H1 (cell line): ENCODE measurements at regions not wholly inside any gene's neighbourhood (a gene's known extent, or its start where the extent isn't known, plus 50 kb on each side); places are given as distances from the start of the nearest gene placed in this dataset.

Experiments
- CTCF ChIA-PET: fragments of 300-600 bp; sonication (Branson Sonifier 250); formaldehyde crosslinking; loops from one replicate; lab custom pipeline; 2021; ENCODE audit not compliant: partially characterized antibody; lab: Charles Lee
- POLR2A ChIA-PET: fragments of 300-600 bp; sonication (Branson Sonifier 250); formaldehyde crosslinking; loops from one replicate; lab custom pipeline; 2021; ENCODE audit warnings: inconsistent platforms; ENCODE audit not compliant: partially characterized antibody; lab: Charles Lee
- DNase-seq, 2 experiments: peaks; one replicate each; pipeline versions ENCODE4 v3.0.0 to v3.0.0-alpha.2; 2010 to 2022; ENCODE audit warnings: low spot score in 2 of 2, low read depth in 1 of 2, mixed read lengths in 1 of 2
- FAIRE-seq: peaks from 2 replicates; lab custom pipeline; 2011; peaks lifted over from hg19 to GRCh38; lab: Jason Lieb, UNC
- H2AFZ ChIP-seq: 2 replicates; pipeline ENCODE4 v1.8.1; 2012; ENCODE audit warnings: low read length, inconsistent platforms
- H2AK5ac ChIP-seq: 2 replicates; pipeline ENCODE4 v1.6.1; 2013; ENCODE audit warnings: low read depth, low read length
- H2BK120ac ChIP-seq: replicated peaks from 2 replicates; pipeline ENCODE3; 2013; ENCODE audit warnings: low read depth, low read length, inconsistent platforms
- H2BK12ac ChIP-seq: 2 replicates; pipeline ENCODE4 v1.6.1; 2013; ENCODE audit warnings: low read depth, low read length
- H2BK15ac ChIP-seq: 2 replicates; pipeline ENCODE4 v1.6.1; 2013; ENCODE audit warnings: low read length
- H2BK20ac ChIP-seq: 2 replicates; pipeline ENCODE4 v1.6.1; 2013; ENCODE audit warnings: low read length
- H2BK5ac ChIP-seq: 2 replicates; pipeline ENCODE4 v1.6.1; 2013; ENCODE audit warnings: low read depth, low read length
- H3K14ac ChIP-seq: 2 replicates; pipeline ENCODE4 v1.6.1; 2013; ENCODE audit warnings: inconsistent platforms; ENCODE audit not compliant: insufficient read length
- H3K18ac ChIP-seq: 2 replicates; pipeline ENCODE4 v1.6.1; 2013; ENCODE audit warnings: low read length; ENCODE audit errors: extremely low read depth
- H3K23ac ChIP-seq: 2 replicates; pipeline ENCODE4 v1.6.1; 2013; ENCODE audit warnings: inconsistent platforms; ENCODE audit not compliant: insufficient read length
- H3K23me2 ChIP-seq: 2 replicates; pipeline ENCODE4 v1.6.1; 2013; ENCODE audit warnings: low read depth, low read length
- H3K27ac ChIP-seq: 2 replicates; pipeline ENCODE4 v1.6.1; 2011; ENCODE audit warnings: low read depth, low read length, inconsistent platforms
- H3K27me3 ChIP-seq, 4 experiments: replicated peaks in 1 of 4; 1 replicate in 1 of 4; 2 replicates in 3 of 4; pipeline versions ENCODE4 v1.6.1 to v1.8.1; 2011 to 2013; ENCODE audit warnings: low read length in 3 of 4, mild to moderate bottlenecking in 3 of 4, inconsistent platforms in 2 of 4, mixed read lengths in 2 of 4, moderate library complexity in 1 of 4; ENCODE audit not compliant: control insufficient read depth in 3 of 4, insufficient read depth in 3 of 4; ENCODE audit errors: extremely low read depth in 1 of 4
- H3K36me3 ChIP-seq, 4 experiments: 2 replicates each; pipeline versions ENCODE4 v1.6.1 to v1.8.1; 2011 to 2013; ENCODE audit warnings: mild to moderate bottlenecking in 4 of 4, low read length in 3 of 4, moderate library complexity in 2 of 4, control low read depth in 1 of 4, inconsistent platforms in 1 of 4; ENCODE audit not compliant: insufficient read depth in 4 of 4, control insufficient read depth in 2 of 4
- H3K4ac ChIP-seq: replicated peaks from 2 replicates; pipeline ENCODE3; 2013; ENCODE audit warnings: low read length, low read depth, mixed read lengths, inconsistent platforms; ENCODE audit not compliant: insufficient read length
- H3K4me1 ChIP-seq, 4 experiments: replicated peaks in 1 of 4; 1 replicate in 1 of 4; 2 replicates in 3 of 4; pipeline versions ENCODE4 v1.6.1 to v1.8.1; 2011 to 2013; ENCODE audit warnings: low read length in 3 of 4, inconsistent platforms in 2 of 4, mixed read lengths in 1 of 4; ENCODE audit not compliant: insufficient read depth in 4 of 4, control insufficient read depth in 3 of 4
- H3K4me2 ChIP-seq, 2 experiments: 2 replicates each; pipeline versions ENCODE4 v1.6.1 to v1.8.1; 2011 to 2013; ENCODE audit warnings: low read depth in 2 of 2, low read length in 2 of 2, control low read depth in 1 of 2, inconsistent platforms in 1 of 2, mild to moderate bottlenecking in 1 of 2; ENCODE audit not compliant: insufficient read depth in 1 of 2
- H3K4me3 ChIP-seq, 4 experiments: fragments of 200-600, 300-600 bp in 1 of 4; sonication (generic), shearing (Covaris generic), sonication (Bioruptor Twin) in 1 of 4; 2 replicates each; pipeline versions ENCODE4 v1.5.1 to v1.8.1; 2011 to 2016; ENCODE audit warnings: low read length in 4 of 4, low read depth in 3 of 4, control low read depth in 2 of 4, inconsistent platforms in 2 of 4, mild to moderate bottlenecking in 2 of 4, mixed read lengths in 1 of 4, moderate library complexity in 1 of 4; ENCODE audit not compliant: insufficient read depth in 2 of 4; ENCODE audit errors: extremely low read depth in 1 of 4
- H3K56ac ChIP-seq: replicated peaks from 2 replicates; pipeline ENCODE3; 2013; ENCODE audit warnings: low read depth, mild to moderate bottlenecking, mixed read lengths, low read length, inconsistent platforms; ENCODE audit not compliant: insufficient read length
- H3K79me1 ChIP-seq: 2 replicates; pipeline ENCODE4 v1.6.1; 2013; ENCODE audit warnings: low read depth, low read length, control low read depth
- H3K79me2 ChIP-seq, 2 experiments: 2 replicates each; pipeline versions ENCODE4 v1.6.1 to v1.8.1; 2012 to 2013; ENCODE audit warnings: low read length in 2 of 2, mild to moderate bottlenecking in 2 of 2, inconsistent platforms in 1 of 2; ENCODE audit not compliant: insufficient read depth in 2 of 2, control insufficient read depth in 1 of 2
- H3K9ac ChIP-seq, 4 experiments: replicated peaks in 1 of 4; 1 replicate in 1 of 4; 2 replicates in 3 of 4; pipeline versions ENCODE4 v1.6.1 to v1.8.1; 2011 to 2013; ENCODE audit warnings: low read depth in 3 of 4, low read length in 3 of 4, control low read depth in 2 of 4, mild to moderate bottlenecking in 2 of 4, moderate library complexity in 2 of 4, inconsistent platforms in 1 of 4; ENCODE audit errors: extremely low read depth in 1 of 4
- H3K9me3 ChIP-seq, 2 experiments: 2 replicates each; pipeline versions ENCODE4 v1.6.1 to v1.8.1; 2012 to 2013; ENCODE audit warnings: mild to moderate bottlenecking in 2 of 2, moderate library complexity in 2 of 2, control low read depth in 1 of 2, inconsistent platforms in 1 of 2, low read depth in 1 of 2, low read length in 1 of 2, mixed read lengths in 1 of 2; ENCODE audit not compliant: insufficient read depth in 2 of 2
- H4K20me1 ChIP-seq, 2 experiments: replicated peaks in 1 of 2; 2 replicates each; pipeline versions ENCODE3 to v1.8.1; 2011 to 2013; ENCODE audit warnings: inconsistent platforms in 2 of 2, low read length in 2 of 2, mild to moderate bottlenecking in 1 of 2; ENCODE audit not compliant: insufficient read depth in 2 of 2, control insufficient read depth in 1 of 2
- H4K5ac ChIP-seq: 2 replicates; pipeline ENCODE4 v1.6.1; 2013; ENCODE audit warnings: low read length, low read depth, mixed read lengths, inconsistent platforms; ENCODE audit not compliant: insufficient read length
- H4K8ac ChIP-seq: 2 replicates; pipeline ENCODE4 v1.8.0; 2013; ENCODE audit warnings: mild to moderate bottlenecking, moderate library complexity, low read length, inconsistent platforms; ENCODE audit not compliant: insufficient read depth; ENCODE audit errors: extremely low read depth
- H4K91ac ChIP-seq: replicated peaks from 2 replicates; pipeline ENCODE3; 2013; ENCODE audit warnings: low read length, mixed read lengths, inconsistent platforms; ENCODE audit not compliant: insufficient read length
- BACH1 ChIP-seq: IDR thresholded peaks from 2 replicates; pipeline ENCODE4 v1.6.1; 2012; ENCODE audit warnings: low read length, improper control_type of control experiment
- CHD1 ChIP-seq: IDR thresholded peaks from 2 replicates; pipeline ENCODE4 v1.6.1; 2012; ENCODE audit warnings: low read depth, low read length, improper control_type of control experiment
- EP300 ChIP-seq, 2 experiments: IDR thresholded peaks; 1 replicate in 1 of 2; 2 replicates in 1 of 2; pipeline ENCODE4 v1.6.1; 2011 to 2012; ENCODE audit warnings: low read depth in 2 of 2, low read length in 2 of 2, mild to moderate bottlenecking in 2 of 2, borderline replicate concordance in 1 of 2, inconsistent platforms in 1 of 2, moderate library complexity in 1 of 2
- HDAC6 ChIP-seq: IDR thresholded peaks from one replicate; pipeline ENCODE4 v1.7.1; 2012; ENCODE audit warnings: low read depth, mild to moderate bottlenecking, inconsistent platforms, low read length, moderate library complexity
- JUN ChIP-seq: IDR thresholded peaks from 2 replicates; pipeline ENCODE4 v1.6.1; 2011; ENCODE audit warnings: low read depth, mild to moderate bottlenecking, improper control_type of control experiment, low read length
- KDM5A ChIP-seq: fragments of 200-600 bp; IDR thresholded peaks from 2 replicates; pipeline ENCODE4 v1.7.1; 2012; ENCODE audit warnings: mild to moderate bottlenecking, low read length, inconsistent platforms, mixed read lengths
- PHF8 ChIP-seq: fragments of 200-600 bp; sonication (generic); conservative IDR thresholded peaks from 2 replicates; pipeline ENCODE4 v1.7.1; 2012; ENCODE audit warnings: low read depth, mild to moderate bottlenecking, inconsistent platforms, low read length, moderate library complexity
- POU5F1 ChIP-seq: IDR thresholded peaks from 2 replicates; pipeline ENCODE4 v1.6.1; 2011; ENCODE audit warnings: low read depth, mild to moderate bottlenecking, low read length, moderate library complexity
- RFX5 ChIP-seq: IDR thresholded peaks from 2 replicates; pipeline ENCODE4 v1.6.1; 2011; ENCODE audit warnings: low read depth, low read length, improper control_type of control experiment, borderline replicate concordance
- SAP30 ChIP-seq: fragments of 300-600 bp; sonication (generic); IDR thresholded peaks from 2 replicates; pipeline ENCODE4 v1.7.1; 2012; ENCODE audit warnings: low read length, moderate library complexity, mild to moderate bottlenecking, inconsistent platforms; ENCODE audit not compliant: insufficient read depth, insufficient replicate concordance
- SIN3A ChIP-seq, 2 experiments: IDR thresholded peaks in 1 of 2; conservative IDR thresholded peaks in 1 of 2; 2 replicates each; pipeline ENCODE4 v1.6.1; 2011 to 2012; ENCODE audit warnings: low read length in 2 of 2, improper control_type of control experiment in 1 of 2, low read depth in 1 of 2, mild to moderate bottlenecking in 1 of 2
- TBP ChIP-seq: IDR thresholded peaks from 2 replicates; pipeline ENCODE4 v1.6.1; 2011; ENCODE audit warnings: low read depth, low read length, improper control_type of control experiment
- YY1 ChIP-seq: IDR thresholded peaks from 2 replicates; pipeline ENCODE4 v1.6.1; 2011; ENCODE audit warnings: low read depth, mild to moderate bottlenecking, low read length
- WGBS, 2 experiments: shearing (Covaris generic) in 1 of 2; methylation state at CpG; one replicate each; pipeline versions ENCODE4 v1.1.6 to v1.1.7; 2013 to 2015; ENCODE audit warnings: low lambda C conversion rate in 2 of 2, mixed read lengths in 2 of 2, inconsistent platforms in 1 of 2, low coverage in 1 of 2, missing lambda C conversion rate in 1 of 2; ENCODE audit not compliant: insufficient replicate concordance in 2 of 2, insufficient coverage in 1 of 2, insufficient read length in 1 of 2; ENCODE audit errors: extremely low coverage in 1 of 2, missing lambda C conversion rate in 1 of 2; 5-methylcytosine and 5-hydroxymethylcytosine counted together
- TF ChIP-seq, protein P1 (sequence below): IDR thresholded peaks from 2 replicates; pipeline ENCODE4 v1.6.1; 2012; ENCODE audit warnings: inconsistent platforms

DNA sequence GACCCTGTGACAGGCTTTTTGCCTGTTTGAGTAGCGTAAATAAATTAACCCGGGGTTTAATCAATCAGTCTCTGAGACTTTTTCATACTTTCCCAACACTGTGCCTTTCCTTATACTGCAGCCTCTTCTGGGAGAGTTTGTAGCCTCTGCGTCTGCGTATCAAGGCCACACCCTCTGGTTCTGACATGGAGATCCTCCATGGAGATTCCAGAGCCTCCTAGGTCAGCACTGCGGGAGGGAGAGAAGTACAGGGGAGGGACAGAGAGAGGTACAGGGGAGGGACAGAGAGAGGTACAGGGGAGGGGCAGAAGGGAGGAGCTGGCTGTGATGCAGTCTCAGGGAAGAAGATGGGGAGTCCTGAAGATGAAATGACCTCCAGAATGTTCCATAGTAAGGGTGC, 166.0 kb downstream of the ARL4C start:
- H2BK20ac ChIP-seq = no peak overlapping the region
- no peak overlapping the region for H2BK120ac ChIP-seq
- H4K20me1 ChIP-seq = no peaks in the 10 kb centered on the region
- no peak overlapping the region for H2AK5ac ChIP-seq
- no peak overlapping the region for H3K18ac ChIP-seq
- no peak overlapping the region for H2BK12ac ChIP-seq
- no peak overlapping the region for H3K23ac ChIP-seq
- H3K27ac ChIP-seq = no peak overlapping the region
- H3K79me1 ChIP-seq = no peaks in the 10 kb centered on the region
- H3K4me1 ChIP-seq = peaks cover 0 to 10% (median 7%) of the 10 kb centered on the region in 4 experiments; a peak in 4 of 7 replicates
- no peak overlapping the region for H2BK15ac ChIP-seq
- POLR2A ChIA-PET = interaction anchor here (0.6 kb wide), 1 partner anchor 27 kb away, joined by 3 read pairs; no protein-coding TSS in a partner anchor
- DNase-seq (no peak), FAIRE-seq (no peak)
- H3K4ac ChIP-seq = no peak overlapping the region
- H4K8ac ChIP-seq = no peak overlapping the region
- WGBS, 2 experiments = 89% methylated on average over 4 of the region's 5 CpGs; no CpG with 5 or more reads in 1 of the 2 experiments
- no peaks in the 10 kb centered on the region for H3K36me3 ChIP-seq
- CTCF ChIA-PET = interaction anchor here (1.0 kb wide), 1 partner anchor 41 kb away, joined by 3 read pairs; no protein-coding TSS in a partner anchor
- no peak overlapping the region for H2BK5ac ChIP-seq
- no peaks in the 10 kb centered on the region for H3K79me2 ChIP-seq
- H3K23me2 ChIP-seq = no peaks in the 10 kb centered on the region
- H3K9me3 ChIP-seq = no peaks in the 10 kb centered on the region
- TF ChIP-seq RFX5 (no peak), TBP (no peak), PHF8 (no peak), SIN3A (conservative IDR thresholded peaks at IDR 0.05 in 1 of 2, IDR thresholded peaks at IDR 0.05 in 1 of 2; ENCODE audit: low read depth in 1 of 2, low read length in 2 of 2) (no peak), BACH1 (no peak), SAP30 (no peak), YY1 (no peak), EP300 (IDR thresholded peaks at IDR 0.05; ENCODE audit: borderline replicate concordance in 1 of 2, low read depth in 2 of 2, low read length in 2 of 2) (no peak), KDM5A (no peak), POU5F1 (no peak), HDAC6 (no peak), JUN (no peak), CHD1 (no peak)
- TF ChIP-seq, protein P1, sequence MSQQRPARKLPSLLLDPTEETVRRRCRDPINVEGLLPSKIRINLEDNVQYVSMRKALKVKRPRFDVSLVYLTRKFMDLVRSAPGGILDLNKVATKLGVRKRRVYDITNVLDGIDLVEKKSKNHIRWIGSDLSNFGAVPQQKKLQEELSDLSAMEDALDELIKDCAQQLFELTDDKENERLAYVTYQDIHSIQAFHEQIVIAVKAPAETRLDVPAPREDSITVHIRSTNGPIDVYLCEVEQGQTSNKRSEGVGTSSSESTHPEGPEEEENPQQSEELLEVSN = no peak
- no peak overlapping the region for H2AFZ ChIP-seq
- H3K14ac ChIP-seq = no peak overlapping the region
- no peak overlapping the region for H4K5ac ChIP-seq
- H3K9ac ChIP-seq = no peak overlapping the region
- no peak overlapping the region for H4K91ac ChIP-seq
- H3K4me3 ChIP-seq = no peak overlapping the region
- H3K27me3 ChIP-seq = no peaks in the 10 kb centered on the region; a peak in 1 of 7 replicates
- H3K56ac ChIP-seq = no peak overlapping the region
- H3K4me2 ChIP-seq = no peak overlapping the region
